Parathyroid adenoma (tissue), 2 donors: ENCODE measurements at regions not wholly inside any gene's neighbourhood (a gene's known extent, or its start where the extent isn't known, plus 50 kb on each side); places are given as distances from the start of the nearest gene placed in this dataset.
A peak's percentile ranks its signal among the peaks of the same experiment; 100 is the strongest.

Source experiments
- H2AFZ ChIP-seq: fragments of 300-600 bp; sonication (generic); one replicate; pipeline ENCODE4 v1.7.0; 2017; ENCODE audit warnings: antibody characterized with exemption, mild to moderate bottlenecking
- H3K27ac ChIP-seq: fragments of 300-600 bp; sonication (generic); one replicate; pipeline ENCODE4 v1.7.0; 2017
- H3K27me3 ChIP-seq: fragments of 300-600 bp; sonication (generic); one replicate; pipeline ENCODE4 v1.7.0; 2017; ENCODE audit warnings: low read length; ENCODE audit not compliant: control insufficient read depth, insufficient read depth
- H3K36me3 ChIP-seq: fragments of 300-600 bp; sonication (generic); one replicate; pipeline ENCODE4 v1.7.0; 2017; ENCODE audit warnings: low read length; ENCODE audit not compliant: control insufficient read depth, insufficient read depth
- H3K4me1 ChIP-seq: fragments of 300-600 bp; sonication (generic); one replicate; pipeline ENCODE4 v1.7.0; 2017; ENCODE audit warnings: control low read depth
- H3K4me2 ChIP-seq: fragments of 300-600 bp; sonication (generic); one replicate; pipeline ENCODE4 v1.7.0; 2017; ENCODE audit warnings: low read length
- H3K4me3 ChIP-seq: fragments of 300-600 bp; sonication (generic); one replicate; pipeline ENCODE4 v1.7.0; 2017; ENCODE audit warnings: low read depth, low read length
- H3K79me2 ChIP-seq: fragments of 300-600 bp; sonication (generic); one replicate; pipeline ENCODE4 v1.7.0; 2017; ENCODE audit warnings: control low read depth
- H3K9ac ChIP-seq: fragments of 300-600 bp; sonication (generic); one replicate; pipeline ENCODE4 v1.7.0; 2017; ENCODE audit warnings: mild to moderate bottlenecking
- H3K9me3 ChIP-seq: fragments of 300-600 bp; sonication (generic); one replicate; pipeline ENCODE4 v1.7.0; 2017; ENCODE audit warnings: low read length; ENCODE audit not compliant: control insufficient read depth
- TF ChIP-seq, protein P1 (sequence below): fragments of 300-600 bp; sonication (generic); IDR thresholded peaks from one replicate; pipeline ENCODE4 v1.7.0; 2017; ENCODE audit warnings: antibody characterized with exemption, mild to moderate bottlenecking
- donor health status: primary hyperparathyroidism.

- Histone ChIP-seq H3K27me3 (no peaks in the 10 kb centered on the region), H3K27ac (no peak overlapping the region), H3K79me2 (no peaks in the 10 kb centered on the region), H2AFZ (no peak overlapping the region), H3K4me2 (no peak overlapping the region), H3K4me3 (no peak overlapping the region), H3K36me3 (no peaks in the 10 kb centered on the region), H3K9ac (no peak overlapping the region), H3K4me1 (no peaks in the 10 kb centered on the region), H3K9me3 (no peaks in the 10 kb centered on the region)
- TF ChIP-seq, protein P1, sequence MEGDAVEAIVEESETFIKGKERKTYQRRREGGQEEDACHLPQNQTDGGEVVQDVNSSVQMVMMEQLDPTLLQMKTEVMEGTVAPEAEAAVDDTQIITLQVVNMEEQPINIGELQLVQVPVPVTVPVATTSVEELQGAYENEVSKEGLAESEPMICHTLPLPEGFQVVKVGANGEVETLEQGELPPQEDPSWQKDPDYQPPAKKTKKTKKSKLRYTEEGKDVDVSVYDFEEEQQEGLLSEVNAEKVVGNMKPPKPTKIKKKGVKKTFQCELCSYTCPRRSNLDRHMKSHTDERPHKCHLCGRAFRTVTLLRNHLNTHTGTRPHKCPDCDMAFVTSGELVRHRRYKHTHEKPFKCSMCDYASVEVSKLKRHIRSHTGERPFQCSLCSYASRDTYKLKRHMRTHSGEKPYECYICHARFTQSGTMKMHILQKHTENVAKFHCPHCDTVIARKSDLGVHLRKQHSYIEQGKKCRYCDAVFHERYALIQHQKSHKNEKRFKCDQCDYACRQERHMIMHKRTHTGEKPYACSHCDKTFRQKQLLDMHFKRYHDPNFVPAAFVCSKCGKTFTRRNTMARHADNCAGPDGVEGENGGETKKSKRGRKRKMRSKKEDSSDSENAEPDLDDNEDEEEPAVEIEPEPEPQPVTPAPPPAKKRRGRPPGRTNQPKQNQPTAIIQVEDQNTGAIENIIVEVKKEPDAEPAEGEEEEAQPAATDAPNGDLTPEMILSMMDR, result no peak
Observed at GRCh38 chr7:95688931-95689495, 83.3 kb upstream of the DYNC1I1 start.

DNA sequence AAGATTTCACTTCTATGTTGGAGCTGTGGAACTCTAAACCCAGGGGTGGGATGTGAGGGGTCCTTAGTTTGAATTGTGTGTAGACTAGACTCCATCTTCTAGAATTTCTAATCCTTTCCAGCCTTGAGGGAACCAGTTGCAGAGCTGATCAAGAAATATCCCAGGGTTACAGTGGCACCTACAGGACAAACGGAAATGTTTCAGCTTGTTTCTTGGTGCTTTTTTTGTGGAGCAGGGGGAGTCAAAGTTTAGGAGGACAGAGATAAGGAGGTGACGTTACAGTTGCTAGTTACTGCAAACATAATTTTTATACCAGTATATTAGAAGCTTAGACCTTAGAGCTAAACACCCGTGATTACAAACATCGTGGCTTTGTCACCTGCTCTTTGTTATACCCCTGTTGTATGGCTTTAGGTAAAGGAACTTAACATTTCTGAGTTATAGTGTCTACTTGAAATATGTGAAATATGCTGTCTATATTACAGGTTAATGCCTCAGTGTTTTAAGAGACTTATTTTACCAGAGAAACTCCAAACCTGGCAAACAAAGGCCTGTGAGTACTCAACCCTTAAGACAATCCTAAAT, 84.5 kb upstream of the DYNC1I1 start:
- Histone ChIP-seq H3K27me3 (no peaks in the 10 kb centered on the region), H2AFZ (no peak overlapping the region), H3K4me2 (no peak overlapping the region), H3K27ac (no peak overlapping the region), H3K9ac (no peak overlapping the region), H3K79me2 (no peaks in the 10 kb centered on the region), H3K9me3 (no peaks in the 10 kb centered on the region), H3K36me3 (no peaks in the 10 kb centered on the region), H3K4me1 (peaks cover 7% of the 10 kb centered on the region), H3K4me3 (no peak overlapping the region)
- TF ChIP-seq, protein P1, result peak; percentile 30

DNA sequence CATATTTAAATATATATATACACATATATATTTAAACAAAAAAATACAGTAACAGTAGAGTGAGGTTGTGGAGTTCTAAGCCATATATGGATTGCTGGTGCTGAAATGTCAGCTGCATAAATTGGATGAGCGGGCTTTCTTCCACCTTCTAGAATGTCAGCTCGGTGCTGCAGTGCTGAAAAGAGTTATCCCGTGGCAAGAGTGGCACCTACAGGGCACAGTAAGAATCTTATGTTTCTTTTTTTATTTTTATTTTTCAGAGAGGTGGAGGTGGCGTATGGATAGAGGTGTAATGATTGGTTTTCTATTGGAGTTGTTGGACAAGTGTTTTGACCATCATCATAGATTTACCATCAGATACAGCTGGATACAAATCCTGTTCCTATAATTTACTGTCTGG, 86.2 kb upstream of the DYNC1I1 start:
- Histone ChIP-seq H3K9ac (no peak overlapping the region), H3K4me1 (peaks cover 12% of the 10 kb centered on the region), H3K9me3 (no peaks in the 10 kb centered on the region), H3K4me3 (no peak overlapping the region), H3K27me3 (no peaks in the 10 kb centered on the region), H3K36me3 (no peaks in the 10 kb centered on the region), H3K4me2 (no peak overlapping the region), H2AFZ (no peak overlapping the region), H3K27ac (no peak overlapping the region), H3K79me2 (no peaks in the 10 kb centered on the region)
- TF ChIP-seq, protein P1, result peak; percentile 61

DNA sequence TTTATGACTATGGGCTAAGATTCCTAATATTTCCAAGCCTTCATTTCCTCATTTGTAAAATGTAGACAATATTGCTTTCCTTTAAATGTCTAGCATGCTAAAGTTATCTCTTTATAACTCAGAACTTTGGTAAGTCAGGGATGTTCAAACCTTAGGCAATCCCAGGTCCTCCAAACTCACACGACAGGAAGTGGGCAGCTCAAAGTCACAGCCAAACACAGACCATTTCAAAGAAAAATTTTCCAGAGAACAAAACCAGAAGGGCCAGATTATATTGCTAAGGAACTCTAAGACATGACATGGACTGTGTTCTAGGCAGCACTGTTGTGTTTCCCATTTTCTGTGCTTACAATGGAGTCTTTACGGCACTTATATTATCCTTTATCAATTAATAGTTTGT, 87.8 kb upstream of the DYNC1I1 start:
- Histone ChIP-seq H2AFZ (peak overlapping the region; percentile 32), H3K4me1 (peaks cover 12% of the 10 kb centered on the region), H3K36me3 (no peaks in the 10 kb centered on the region), H3K9ac (no peak overlapping the region), H3K79me2 (no peaks in the 10 kb centered on the region), H3K9me3 (no peaks in the 10 kb centered on the region), H3K4me2 (no peak overlapping the region), H3K4me3 (no peak overlapping the region), H3K27ac (no peak overlapping the region), H3K27me3 (no peaks in the 10 kb centered on the region)
- TF ChIP-seq, protein P1, result no peak

GRCh38 chr7:95684037-95684436, 87.7 kb upstream of the PDK4 start:
- Histone ChIP-seq H3K27me3 (no peaks in the 10 kb centered on the region), H3K4me3 (no peak overlapping the region), H3K9ac (no peak overlapping the region), H3K27ac (no peak overlapping the region), H3K4me2 (no peak overlapping the region), H3K9me3 (no peaks in the 10 kb centered on the region), H2AFZ (peak overlapping the region; percentile 32), H3K79me2 (no peaks in the 10 kb centered on the region), H3K4me1 (peaks cover 12% of the 10 kb centered on the region), H3K36me3 (no peaks in the 10 kb centered on the region)
- TF ChIP-seq, protein P1, result peak; percentile 76
